GM12878 (cell line): ENCODE measurements at regions not wholly inside any gene's neighbourhood (a gene's known extent, or its start where the extent isn't known, plus 50 kb on each side); places are given as distances from the start of the nearest gene placed in this dataset.
A peak's percentile ranks its signal among the peaks of the same experiment; 100 is the strongest.

ENCODE experiments used
- ATAC-seq: fragments of 200-7000 bp; cut with Tn5 transposase; 3 replicates; pipeline ENCODE4 v1.9.1; 2020; ENCODE audit warnings: mild to moderate bottlenecking, moderate library complexity
- BruUV-seq: library from RNA; stranded (reverse); fragments of 400-500 nt; replicated peaks from 2 replicates; lab custom pipeline; 2021; lab: Mats Ljungman, UMichigan
- CTCF ChIA-PET: fragments of 300-600 bp; sonication (Branson Sonifier 250); formaldehyde crosslinking; extraction: SDS; loops from one replicate; lab custom pipeline; 2021; ENCODE audit warnings: inconsistent platforms; lab: Yijun Ruan, JAX
- POLR2A ChIA-PET: fragments of 350-600 bp; formaldehyde crosslinking; extraction: SDS; loops from one replicate; lab custom pipeline; 2021; ENCODE audit warnings: inconsistent platforms; lab: Charles Lee
- RAD21 ChIA-PET: fragments of 300-600 bp; sonication (Branson Sonifier 250); formaldehyde crosslinking; loops from one replicate; lab custom pipeline; 2023; ENCODE audit warnings: antibody characterized with exemption; ENCODE audit not compliant: unreplicated experiment; lab: Charles Lee
- SMC1A ChIA-PET: fragments of 300-600 bp; sonication (Branson Sonifier 250); formaldehyde crosslinking; loops from one replicate; lab custom pipeline; 2023; ENCODE audit not compliant: unreplicated experiment, uncharacterized antibody; lab: Charles Lee
- DNase-seq: peaks from one replicate; pipeline ENCODE4 v3.0.0-alpha.2; 2011; ENCODE audit warnings: low read depth, low spot score
- FAIRE-seq: peaks from 3 replicates; lab custom pipeline; 2011; peaks lifted over from hg19 to GRCh38; lab: Jason Lieb, UNC
- H2AFZ ChIP-seq: 2 replicates; pipeline ENCODE4 v1.6.0; 2011; ENCODE audit warnings: low read depth, low read length, control low read depth; ENCODE audit not compliant: control insufficient read depth
- H3K27ac ChIP-seq: 2 replicates; pipeline ENCODE4 v1.5.1; 2011; ENCODE audit warnings: control low read depth; ENCODE audit not compliant: control insufficient read depth, insufficient read depth
- H3K27me3 ChIP-seq, 2 experiments: replicated peaks in 1 of 2; 2 replicates each; pipeline versions ENCODE4 v1.6.0 to v1.6.1; 2011; ENCODE audit warnings: low read length in 1 of 2; ENCODE audit not compliant: control insufficient read depth in 2 of 2, insufficient read depth in 2 of 2
- H3K36me3 ChIP-seq, 2 experiments: 2 replicates each; pipeline ENCODE4 v1.5.1; 2011; ENCODE audit warnings: low read length in 1 of 2; ENCODE audit not compliant: control insufficient read depth in 2 of 2, insufficient read depth in 2 of 2
- H3K4me1 ChIP-seq: 2 replicates; pipeline ENCODE4 v1.6.1; 2011; ENCODE audit warnings: mild to moderate bottlenecking, low read length, moderate library complexity, mixed read lengths; ENCODE audit not compliant: control insufficient read depth, insufficient read depth
- H3K4me2 ChIP-seq: 2 replicates; pipeline ENCODE4 v1.6.0; 2011; ENCODE audit warnings: control low read depth; ENCODE audit not compliant: control insufficient read depth, insufficient read depth
- H3K4me3 ChIP-seq: fragments of 200-600 bp; sonication (generic); 2 replicates; pipeline ENCODE4 v1.5.1; 2016
- H3K79me2 ChIP-seq: 2 replicates; pipeline ENCODE4 v1.6.0; 2011; ENCODE audit warnings: low read length; ENCODE audit not compliant: control insufficient read depth, insufficient read depth
- H3K9ac ChIP-seq: 2 replicates; pipeline ENCODE4 v1.8.0; 2011; ENCODE audit warnings: low read length, control low read depth, mixed read lengths; ENCODE audit not compliant: control insufficient read depth, insufficient read depth
- H3K9me3 ChIP-seq: replicated peaks from 3 replicates; pipeline ENCODE4 v1.5.1; 2011; ENCODE audit warnings: mild to moderate bottlenecking, low read length; ENCODE audit not compliant: control insufficient read depth, insufficient read depth
- H4K20me1 ChIP-seq: 2 replicates; pipeline ENCODE4 v1.6.0; 2011; ENCODE audit not compliant: control insufficient read depth, insufficient read depth
- DPF2 ChIP-seq: fragments of 450-650 bp; IDR thresholded peaks from 2 replicates; pipeline ENCODE4 v1.6.1; 2017; ENCODE audit warnings: mild to moderate bottlenecking
- HDAC2 ChIP-seq: fragments of 200-600 bp; sonication (generic); IDR thresholded peaks from 2 replicates; pipeline ENCODE4 v1.6.1; 2017
- MEF2A ChIP-seq: IDR thresholded peaks from 2 replicates; pipeline ENCODE4 v1.6.1; 2011; ENCODE audit warnings: low read depth, mild to moderate bottlenecking, low read length, moderate library complexity; ENCODE audit not compliant: insufficient read depth
- MYB ChIP-seq: fragments of 150-350 bp; IDR thresholded peaks from 2 replicates; pipeline ENCODE4 v1.6.1; 2014; ENCODE audit warnings: mild to moderate bottlenecking, low read depth, low read length, borderline replicate concordance
- RB1 ChIP-seq: fragments of 450-650 bp; formaldehyde crosslinking; IDR thresholded peaks from 2 replicates; pipeline ENCODE4 v1.6.1; 2017; ENCODE audit warnings: mild to moderate bottlenecking, borderline replicate concordance
- SKIL ChIP-seq: fragments of 450-650 bp; IDR thresholded peaks from 2 replicates; pipeline ENCODE4 v1.6.1; 2017; ENCODE audit warnings: mild to moderate bottlenecking, low read depth, inconsistent platforms; ENCODE audit not compliant: poor library complexity, severe bottlenecking
- SMAD1 ChIP-seq: fragments of 450-650 bp; IDR thresholded peaks from 2 replicates; pipeline ENCODE4 v1.6.1; 2018; ENCODE audit warnings: mild to moderate bottlenecking, low read depth; ENCODE audit not compliant: partially characterized antibody
- SUPT20H ChIP-seq: IDR thresholded peaks from 2 replicates; pipeline ENCODE4 v1.6.1; 2011; ENCODE audit warnings: low read depth, mild to moderate bottlenecking, low read length, moderate library complexity, borderline replicate concordance; ENCODE audit not compliant: control insufficient read depth
- ZNF384 ChIP-seq: IDR thresholded peaks from 2 replicates; pipeline ENCODE4 v1.6.1; 2012; ENCODE audit warnings: low read depth, mild to moderate bottlenecking, low read length, improper control_type of control experiment, borderline replicate concordance
- WGBS: methylation state at CpG from one replicate; pipeline ENCODE4 v1.1.6; 2016; ENCODE audit warnings: low lambda C conversion rate; ENCODE audit not compliant: insufficient replicate concordance, insufficient coverage; ENCODE audit errors: missing lambda C conversion rate; 5-methylcytosine and 5-hydroxymethylcytosine counted together
- in situ Hi-C: fragments of 300-500 bp; cut with MboI; formaldehyde crosslinking; loops from 9 replicates; pipeline ENCODE4 v1.14.3; 2018; ENCODE audit warnings: mixed read lengths
- intact Hi-C: fragments of 100-400 bp; cut with micrococcal nuclease; formaldehyde crosslinking; loops from one replicate; pipeline ENCODE4 v1.14.2; 2022; ENCODE audit not compliant: unreplicated experiment

DNA sequence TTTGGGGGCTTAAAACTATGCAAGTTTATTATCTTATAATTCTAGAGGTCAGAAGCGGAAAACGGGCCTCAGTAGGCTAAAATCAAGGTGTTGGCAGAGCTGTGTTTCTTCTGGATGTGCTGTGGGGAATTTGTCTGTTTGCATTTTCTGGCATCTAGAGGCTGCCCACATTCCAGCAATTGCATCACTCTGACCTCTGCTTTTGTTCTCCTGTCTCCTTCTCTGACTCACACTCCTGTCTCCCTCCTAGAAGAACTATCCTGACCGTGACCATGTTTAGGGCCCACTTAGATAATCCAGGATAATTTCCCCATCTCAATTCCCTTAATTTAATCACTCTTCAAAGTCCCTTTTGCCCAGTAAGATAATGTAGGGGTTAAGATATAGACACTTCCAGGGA is 127.4 kb upstream of the DEPDC1 start (continued):
- no peak for TF ChIP-seq MYB

GRCh38 chr1:68625624-68626023 is 128.7 kb upstream of the DEPDC1 start:
- TF ChIP-seq SMAD1 (no peak), DPF2 (no peak)
- TF ChIP-seq, all 136 proteins: peak for 0
- no peak overlapping the region for H3K4me3 ChIP-seq
- no peaks in the 10 kb centered on the region for H3K36me3 ChIP-seq
- no peaks in the 10 kb centered on the region for H4K20me1 ChIP-seq
- no peak overlapping the region for H3K4me2 ChIP-seq
- no peak overlapping the region for H3K9ac ChIP-seq
- in situ Hi-C loops (no loop called here), intact Hi-C loops (no loop called here)
- no peaks in the 10 kb centered on the region for H3K79me2 ChIP-seq
- DNase-seq: no peak
- CTCF ChIA-PET: interaction anchor here (1.2 kb wide), 1 partner anchor 163 kb away, joined by 3 read pairs; no protein-coding TSS in a partner anchor
- RAD21 ChIA-PET: no interaction called here
- H3K27ac ChIP-seq: no peak overlapping the region
- no peak for FAIRE-seq
- POLR2A ChIA-PET: no interaction called here
- H3K4me1 ChIP-seq: no peaks in the 10 kb centered on the region
- H3K27me3 ChIP-seq: no peaks in the 10 kb centered on the region
- BruUV-seq: no TSS peak
- no peak for ATAC-seq
- no peaks in the 10 kb centered on the region for H3K9me3 ChIP-seq
- SMC1A ChIA-PET: interaction anchor here (1.2 kb wide), 1 partner anchor 23 kb away, joined by 3 read pairs; no protein-coding TSS in a partner anchor
- WGBS: 0% methylated on average over 1 of the region's 1 CpG
- no peak overlapping the region for H2AFZ ChIP-seq

DNA sequence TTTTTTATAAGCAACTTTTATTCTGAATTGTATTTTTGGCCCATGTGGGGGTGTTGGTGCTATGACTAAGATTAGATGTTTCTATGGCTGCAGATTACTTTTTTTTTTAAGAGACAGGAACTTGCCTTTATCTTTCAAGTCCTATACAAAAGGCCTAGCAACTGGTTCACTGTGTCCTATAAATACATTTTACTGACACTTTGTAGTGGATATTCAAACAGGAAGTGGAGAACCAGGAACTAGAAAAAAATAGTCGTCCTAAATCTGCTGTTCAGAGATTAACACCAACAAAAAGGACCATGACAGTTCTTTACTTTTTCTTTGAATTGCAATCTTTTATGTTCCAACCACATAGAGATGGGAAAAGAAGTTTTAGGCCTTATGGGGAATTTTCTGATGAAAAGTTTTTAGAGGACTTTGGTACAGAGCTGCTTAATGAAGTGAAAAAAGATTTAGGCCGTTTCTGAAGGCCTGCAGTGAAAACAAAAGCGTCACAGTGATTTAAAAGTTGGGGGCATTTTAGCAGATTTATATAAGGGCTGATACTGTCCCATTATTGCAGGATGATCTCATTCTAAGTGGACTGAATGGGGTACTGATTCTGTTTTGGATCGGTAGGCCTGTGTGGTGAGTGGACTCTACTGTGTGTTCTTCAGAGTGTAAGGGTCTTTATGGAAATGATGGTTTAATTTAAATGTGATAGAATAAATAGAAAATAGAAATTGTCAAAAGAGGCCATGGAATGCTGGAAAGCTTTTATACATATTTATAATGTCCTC is 136.4 kb upstream of the DEPDC1 start:
- SMC1A ChIA-PET: no interaction called here
- H3K27me3 ChIP-seq: no peaks in the 10 kb centered on the region
- H4K20me1 ChIP-seq: no peaks in the 10 kb centered on the region
- no peak for FAIRE-seq
- intact Hi-C loops: no loop called here
- TF ChIP-seq MEF2A (0 out of 2 replicates have a peak, but pooled peaks have one; percentile 35), SUPT20H (no peak), HDAC2 (no peak), RB1 (no peak), SKIL (no peak), ZNF384 (0 out of 2 replicates have a peak, but pooled peaks have one; percentile 12)
- H2AFZ ChIP-seq: no peak overlapping the region; the same call in 1 of the 2 replicates
- POLR2A ChIA-PET: no interaction called here
- BruUV-seq: no TSS peak
- in situ Hi-C loops: no loop called here
- CTCF ChIA-PET: no interaction called here
- H3K9ac ChIP-seq: no peak overlapping the region
- no peaks in the 10 kb centered on the region for H3K4me1 ChIP-seq
- H3K36me3 ChIP-seq: no peaks in the 10 kb centered on the region
- ATAC-seq: no peak
- RAD21 ChIA-PET: no interaction called here
- H3K4me3 ChIP-seq: no peak overlapping the region
- no peaks in the 10 kb centered on the region for H3K9me3 ChIP-seq
- WGBS: 22% methylated on average over 4 of the region's 4 CpGs
- H3K4me2 ChIP-seq: no peak overlapping the region
- no peak overlapping the region for H3K27ac ChIP-seq
- no peak for DNase-seq
- no peaks in the 10 kb centered on the region for H3K79me2 ChIP-seq
